ENCODE measurements at regions not wholly inside any gene's neighbourhood (a gene's known extent, or its start where the extent isn't known, plus 50 kb on each side); places are given as distances from the start of the nearest gene placed in this dataset.

DNA sequence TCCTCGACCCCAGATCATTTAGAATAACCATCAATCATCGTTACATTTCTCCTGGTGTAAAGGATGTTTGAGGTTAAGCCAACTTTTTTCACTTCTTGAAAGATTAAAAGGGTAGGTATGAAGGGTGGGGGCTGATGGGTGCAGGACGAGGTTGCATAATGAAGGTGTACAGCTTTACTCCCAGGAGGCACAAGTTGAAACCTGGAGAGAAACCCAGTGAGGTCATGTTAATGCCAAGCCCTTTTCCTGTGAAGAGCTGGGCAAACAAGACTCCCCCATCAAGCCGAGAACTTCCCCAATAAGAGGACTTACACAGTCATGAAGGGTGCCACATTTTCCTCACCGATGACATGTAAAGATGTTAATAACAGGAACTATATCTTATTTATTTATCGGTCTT, 84.3 kb downstream of the FZD10 start:
- in situ Hi-C loops (cut with HindIII; ENCODE audit: extremely low pct_ligation_motif_present, low pct_unique_long_range_greater_than_20kb): no loop called here
- Histone ChIP-seq H3K27ac (ENCODE audit: extremely low read length, insufficient read depth, low read length) (no peak overlapping the region), H3K27me3 (ENCODE audit: control insufficient read depth in 1 of 2, insufficient read depth in 2 of 2, low read length in 2 of 2) (peaks cover 0 to 13% of the 10 kb centered on the region in 2 experiments; a peak in 2 of 5 replicates), H2AFZ (ENCODE audit: low read length) (no peak overlapping the region), H3K9ac (ENCODE audit: insufficient read depth, low read depth, low read length) (no peak overlapping the region), H3K9me3 (ENCODE audit: low read length) (no peaks in the 10 kb centered on the region), H3K36me3 (replicated peaks in 1 of 2; ENCODE audit: control insufficient read depth in 1 of 2, insufficient read depth in 2 of 2, low read length in 2 of 2) (no peaks in the 10 kb centered on the region), H3K4me2 (ENCODE audit: low read depth, low read length) (no peak overlapping the region), H3K79me2 (ENCODE audit: insufficient read depth, low read length) (no peaks in the 10 kb centered on the region), H3K4me3 (replicated peaks in 1 of 3; ENCODE audit: insufficient read depth in 1 of 3, low read depth in 2 of 3, low read length in 3 of 3) (no peak overlapping the region), H3K4me1 (ENCODE audit: insufficient read depth, low read length) (no peaks in the 10 kb centered on the region), H4K20me1 (ENCODE audit: insufficient read depth, low read length) (no peaks in the 10 kb centered on the region)
- ChIA-PET POLR2A (no interaction called here), CTCF (ENCODE audit: low intra/inter-chr PET ratio, low total read pairs) (no interaction called here)
- WGBS (ENCODE audit: low lambda C conversion rate): 8% methylated on average over 6 of the region's 6 CpGs
- no TSS peak for BruUV-seq (replicated peaks)
- DNase-seq (ENCODE audit: low spot score) (no peak), ATAC-seq (no peak), FAIRE-seq (no peak)
- intact Hi-C loops (cut with micrococcal nuclease; ENCODE audit: unreplicated experiment): no loop called here
- TF ChIP-seq ZNF263 (CRISPR knock-in tag; IDR thresholded peaks at IDR 0.05) (no peak), ZBTB38 (CRISPR knock-in tag; IDR thresholded peaks at IDR 0.05) (no peak), SMC3 (IDR thresholded peaks at IDR 0.05; ENCODE audit: low read length) (no peak), SRF (IDR thresholded peaks at IDR 0.05; ENCODE audit: low read depth, low read length) (no peak), NFIB (CRISPR knock-in tag; IDR thresholded peaks at IDR 0.05; ENCODE audit: borderline replicate concordance) (no peak), PHF20 (CRISPR knock-in tag; IDR thresholded peaks at IDR 0.05) (no peak), ELF1 (CRISPR knock-in tag; IDR thresholded peaks at IDR 0.05) (no peak)
- TF ChIP-seq, protein P1, sequence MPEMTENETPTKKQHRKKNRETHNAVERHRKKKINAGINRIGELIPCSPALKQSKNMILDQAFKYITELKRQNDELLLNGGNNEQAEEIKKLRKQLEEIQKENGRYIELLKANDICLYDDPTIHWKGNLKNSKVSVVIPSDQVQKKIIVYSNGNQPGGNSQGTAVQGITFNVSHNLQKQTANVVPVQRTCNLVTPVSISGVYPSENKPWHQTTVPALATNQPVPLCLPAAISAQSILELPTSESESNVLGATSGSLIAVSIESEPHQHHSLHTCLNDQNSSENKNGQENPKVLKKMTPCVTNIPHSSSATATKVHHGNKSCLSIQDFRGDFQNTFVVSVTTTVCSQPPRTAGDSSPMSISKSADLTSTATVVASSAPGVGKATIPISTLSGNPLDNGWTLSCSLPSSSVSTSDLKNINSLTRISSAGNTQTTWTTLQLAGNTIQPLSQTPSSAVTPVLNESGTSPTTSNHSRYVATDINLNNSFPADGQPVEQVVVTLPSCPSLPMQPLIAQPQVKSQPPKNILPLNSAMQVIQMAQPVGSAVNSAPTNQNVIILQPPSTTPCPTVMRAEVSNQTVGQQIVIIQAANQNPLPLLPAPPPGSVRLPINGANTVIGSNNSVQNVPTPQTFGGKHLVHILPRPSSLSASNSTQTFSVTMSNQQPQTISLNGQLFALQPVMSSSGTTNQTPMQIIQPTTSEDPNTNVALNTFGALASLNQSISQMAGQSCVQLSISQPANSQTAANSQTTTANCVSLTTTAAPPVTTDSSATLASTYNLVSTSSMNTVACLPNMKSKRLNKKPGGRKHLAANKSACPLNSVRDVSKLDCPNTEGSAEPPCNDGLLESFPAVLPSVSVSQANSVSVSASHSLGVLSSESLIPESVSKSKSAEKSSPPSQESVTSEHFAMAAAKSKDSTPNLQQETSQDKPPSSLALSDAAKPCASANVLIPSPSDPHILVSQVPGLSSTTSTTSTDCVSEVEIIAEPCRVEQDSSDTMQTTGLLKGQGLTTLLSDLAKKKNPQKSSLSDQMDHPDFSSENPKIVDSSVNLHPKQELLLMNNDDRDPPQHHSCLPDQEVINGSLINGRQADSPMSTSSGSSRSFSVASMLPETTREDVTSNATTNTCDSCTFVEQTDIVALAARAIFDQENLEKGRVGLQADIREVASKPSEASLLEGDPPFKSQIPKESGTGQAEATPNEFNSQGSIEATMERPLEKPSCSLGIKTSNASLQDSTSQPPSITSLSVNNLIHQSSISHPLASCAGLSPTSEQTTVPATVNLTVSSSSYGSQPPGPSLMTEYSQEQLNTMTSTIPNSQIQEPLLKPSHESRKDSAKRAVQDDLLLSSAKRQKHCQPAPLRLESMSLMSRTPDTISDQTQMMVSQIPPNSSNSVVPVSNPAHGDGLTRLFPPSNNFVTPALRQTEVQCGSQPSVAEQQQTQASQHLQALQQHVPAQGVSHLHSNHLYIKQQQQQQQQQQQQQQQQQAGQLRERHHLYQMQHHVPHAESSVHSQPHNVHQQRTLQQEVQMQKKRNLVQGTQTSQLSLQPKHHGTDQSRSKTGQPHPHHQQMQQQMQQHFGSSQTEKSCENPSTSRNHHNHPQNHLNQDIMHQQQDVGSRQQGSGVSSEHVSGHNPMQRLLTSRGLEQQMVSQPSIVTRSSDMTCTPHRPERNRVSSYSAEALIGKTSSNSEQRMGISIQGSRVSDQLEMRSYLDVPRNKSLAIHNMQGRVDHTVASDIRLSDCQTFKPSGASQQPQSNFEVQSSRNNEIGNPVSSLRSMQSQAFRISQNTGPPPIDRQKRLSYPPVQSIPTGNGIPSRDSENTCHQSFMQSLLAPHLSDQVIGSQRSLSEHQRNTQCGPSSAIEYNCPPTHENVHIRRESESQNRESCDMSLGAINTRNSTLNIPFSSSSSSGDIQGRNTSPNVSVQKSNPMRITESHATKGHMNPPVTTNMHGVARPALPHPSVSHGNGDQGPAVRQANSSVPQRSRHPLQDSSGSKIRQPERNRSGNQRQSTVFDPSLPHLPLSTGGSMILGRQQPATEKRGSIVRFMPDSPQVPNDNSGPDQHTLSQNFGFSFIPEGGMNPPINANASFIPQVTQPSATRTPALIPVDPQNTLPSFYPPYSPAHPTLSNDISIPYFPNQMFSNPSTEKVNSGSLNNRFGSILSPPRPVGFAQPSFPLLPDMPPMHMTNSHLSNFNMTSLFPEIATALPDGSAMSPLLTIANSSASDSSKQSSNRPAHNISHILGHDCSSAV (CRISPR knock-in tag; IDR thresholded peaks at IDR 0.05; ENCODE audit: borderline replicate concordance): no peak
